ENCODE measurements at regions not wholly inside any gene's neighbourhood (a gene's known extent, or its start where the extent isn't known, plus 50 kb on each side); places are given as distances from the start of the nearest gene placed in this dataset.

- no peak for DNase-seq
Measured at GRCh38 chr7:156090988-156091387, 278.7 kb upstream of the SHH start.

- DNase-seq = no peak
Measured at GRCh38 chr7:156089222-156089621, 277.0 kb upstream of the SHH start.

GRCh38 chr7:156088115-156088514 is 275.9 kb upstream of the SHH start:
- no peak for DNase-seq

GRCh38 chr7:156082048-156083040 is 270.1 kb upstream of the SHH start:
- no peak for DNase-seq

- DNase-seq = no peak
Measured at GRCh38 chr7:156080596-156080995, 268.3 kb upstream of the SHH start.

GRCh38 chr7:156080046-156080445 is 267.8 kb upstream of the SHH start:
- DNase-seq = no peak

GRCh38 chr7:156079156-156079555 is 266.9 kb upstream of the SHH start:
- DNase-seq = no peak

GRCh38 chr7:156074982-156075615 is 262.8 kb upstream of the SHH start:
- no peak for DNase-seq

GRCh38 chr7:156074084-156074483 is 261.8 kb upstream of the SHH start:
- no peak for DNase-seq

- no peak for DNase-seq
Measured at GRCh38 chr7:156073366-156074052, 261.2 kb upstream of the SHH start.

GRCh38 chr7:156071612-156072011 is 259.3 kb upstream of the SHH start:
- no peak for DNase-seq

GRCh38 chr7:156069891-156070290 is 257.6 kb upstream of the SHH start:
- DNase-seq = no peak

- DNase-seq = no peak
Measured at GRCh38 chr7:156067156-156067555, 254.9 kb upstream of the SHH start.

GRCh38 chr7:156065400-156065799 is 253.1 kb upstream of the SHH start:
- DNase-seq = no peak

- DNase-seq = no peak
Measured at GRCh38 chr7:156064971-156065386, 252.7 kb upstream of the SHH start.

- no peak for DNase-seq
Measured at GRCh38 chr7:156063241-156063810, 251.1 kb upstream of the SHH start.

- DNase-seq = no peak
Measured at GRCh38 chr7:156062286-156062685, 250.0 kb upstream of the SHH start.

GRCh38 chr7:156061689-156062255 is 249.5 kb upstream of the SHH start:
- DNase-seq = no peak

- no peak for DNase-seq
Measured at GRCh38 chr7:156060925-156061324, 248.7 kb upstream of the SHH start.

GRCh38 chr7:156059369-156059768 is 247.1 kb upstream of the SHH start:
- DNase-seq = no peak

- DNase-seq = no peak
Measured at GRCh38 chr7:156058248-156058647, 246.0 kb upstream of the SHH start.

- no peak for DNase-seq
Measured at GRCh38 chr7:156056534-156056933, 244.3 kb upstream of the SHH start.

Measured in stimulated activated naive CD4-positive, alpha-beta T cell (primary cell).